ENCODE measurements at regions not wholly inside any gene's neighbourhood (a gene's known extent, or its start where the extent isn't known, plus 50 kb on each side); places are given as distances from the start of the nearest gene placed in this dataset.
"Not testable (repeated sequence)": the region's sequence is repeated elsewhere in the genome, so short reads cannot be mapped to it uniquely, and the experiment has no call there.

DNA sequence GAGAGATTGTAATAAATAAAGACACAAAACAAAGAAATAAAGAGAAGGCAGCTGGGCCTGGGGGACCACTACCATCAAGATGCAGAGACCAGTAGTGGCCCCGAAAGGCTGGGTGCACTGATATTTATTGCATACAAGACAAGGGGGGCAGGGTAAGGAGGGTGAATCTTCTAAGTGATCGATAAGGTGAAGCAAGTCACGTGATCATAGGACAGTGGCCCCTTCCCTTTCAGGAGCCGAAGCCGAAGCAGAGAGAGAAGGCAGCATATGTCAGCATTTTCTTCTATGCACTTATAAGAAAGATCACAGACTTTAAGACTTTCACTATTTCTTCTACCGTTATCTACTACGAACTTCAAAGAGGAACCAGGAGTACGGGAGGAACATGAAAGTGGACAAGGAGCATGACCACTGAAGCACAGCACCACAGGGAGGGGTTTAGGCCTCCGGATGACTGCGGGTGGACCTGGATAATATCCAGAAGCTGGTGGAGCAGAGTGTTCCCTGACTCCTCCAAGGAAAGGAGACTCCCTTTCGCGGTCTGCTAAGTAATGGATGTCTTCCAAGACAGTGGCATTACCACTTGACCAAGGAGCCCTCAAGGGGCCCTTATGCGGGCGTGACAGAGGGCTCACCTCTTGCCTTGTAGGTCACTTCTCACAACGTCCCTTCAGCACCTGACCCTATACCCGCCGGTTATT, 126.4 kb downstream of the RBM46 start:
- H3K9ac ChIP-seq (ENCODE audit: low read length); intact Hi-C loops (cut with micrococcal nuclease); H3K27me3 ChIP-seq (ENCODE audit: insufficient read depth, low read length); H3K4me3 ChIP-seq (replicated peaks in 1 of 2; ENCODE audit: low read depth in 1 of 2, low read length in 2 of 2); CTCF ChIA-PET; H3K4me2 ChIP-seq (ENCODE audit: low read length); BruUV-seq (replicated peaks); POLR2A ChIA-PET; H3K27ac ChIP-seq (ENCODE audit: low read depth, low read length); H3K36me3 ChIP-seq (ENCODE audit: control insufficient read depth in 1 of 2, insufficient read depth in 2 of 2, low read length in 2 of 2); H3K79me2 ChIP-seq (ENCODE audit: insufficient read depth, low read length); H3K9me2 ChIP-seq (ENCODE audit: insufficient read depth); H2AFZ ChIP-seq (ENCODE audit: low read depth, low read length, poor library complexity, severe bottlenecking); H3K4me1 ChIP-seq (ENCODE audit: control insufficient read depth in 1 of 2, insufficient read depth in 2 of 2, low read length in 2 of 2); H3K9me3 ChIP-seq (ENCODE audit: control insufficient read depth in 1 of 2, insufficient read depth in 1 of 2, low read depth in 1 of 2, low read length in 2 of 2); RAD21 ChIA-PET (ENCODE audit: low non-redundant PET in 1 of 2, low total read pairs in 2 of 2, uncharacterized antibody in 2 of 2, unreplicated experiment in 2 of 2); ATAC-seq; H4K20me1 ChIP-seq (ENCODE audit: insufficient read depth); DNase-seq (ENCODE audit: low read depth, low spot score): not testable (repeated sequence)

DNA sequence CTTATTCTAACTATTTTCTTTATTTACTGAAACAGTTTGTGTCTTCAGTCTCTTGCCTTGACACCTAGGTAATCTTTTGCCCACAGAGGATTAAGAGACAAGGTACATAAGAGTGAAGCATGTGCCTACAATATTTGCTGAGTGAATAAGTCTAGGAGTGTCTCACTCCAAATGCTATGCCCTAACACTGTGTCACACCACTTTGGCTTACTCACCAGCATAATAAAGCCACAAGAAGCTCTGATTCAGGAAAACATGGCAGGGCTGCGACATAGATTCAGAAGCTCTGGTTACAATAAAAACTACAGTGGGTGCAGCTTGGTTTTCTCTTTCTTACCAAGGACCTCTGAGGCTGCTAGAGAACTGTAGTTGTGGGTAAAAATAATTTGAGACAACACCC, 127.1 kb downstream of the RBM46 start:
- ChIA-PET RAD21 (ENCODE audit: low non-redundant PET in 1 of 2, low total read pairs in 2 of 2, uncharacterized antibody in 2 of 2, unreplicated experiment in 2 of 2) (no interaction called here), POLR2A (no interaction called here), CTCF (no interaction called here)
- Histone ChIP-seq H3K9me3 (ENCODE audit: control insufficient read depth in 1 of 2, insufficient read depth in 1 of 2, low read depth in 1 of 2, low read length in 2 of 2) (no peaks in the 10 kb centered on the region), H2AFZ (ENCODE audit: low read depth, low read length, poor library complexity, severe bottlenecking) (no peak overlapping the region), H3K27ac (ENCODE audit: low read depth, low read length) (no peak overlapping the region), H3K36me3 (ENCODE audit: control insufficient read depth in 1 of 2, insufficient read depth in 2 of 2, low read length in 2 of 2) (no peaks in the 10 kb centered on the region), H3K27me3 (ENCODE audit: insufficient read depth, low read length) (no peaks in the 10 kb centered on the region), H3K4me2 (ENCODE audit: low read length) (no peak overlapping the region), H3K9ac (ENCODE audit: low read length) (no peak overlapping the region), H3K79me2 (ENCODE audit: insufficient read depth, low read length) (no peaks in the 10 kb centered on the region), H3K9me2 (ENCODE audit: insufficient read depth) (no peaks in the 10 kb centered on the region), H3K4me1 (ENCODE audit: control insufficient read depth in 1 of 2, insufficient read depth in 2 of 2, low read length in 2 of 2) (no peaks in the 10 kb centered on the region), H4K20me1 (ENCODE audit: insufficient read depth) (no peaks in the 10 kb centered on the region), H3K4me3 (replicated peaks in 1 of 2; ENCODE audit: low read depth in 1 of 2, low read length in 2 of 2) (no peak overlapping the region)
- no peak for TF ChIP-seq CEBPB (IDR thresholded peaks at IDR 0.05; ENCODE audit: low read depth)
- TF ChIP-seq TCF7L2 (IDR thresholded peaks at IDR 0.05; ENCODE audit: borderline replicate concordance, extremely low read depth, insufficient read depth, insufficient read length): no peak
- no peak for TF ChIP-seq EZH2 (IDR thresholded peaks at IDR 0.05)
- ATAC-seq: no peak
- no TSS peak for BruUV-seq (replicated peaks)
- DNase-seq (ENCODE audit: low read depth, low spot score): no peak
- intact Hi-C loops (cut with micrococcal nuclease): no loop called here

Data from HCT116 (cell line).